NCI-H1417 treated with DMSO at 0.1 percent for 48 hours (cell line): ENCODE measurements at regions not wholly inside any gene's neighbourhood (a gene's known extent, or its start where the extent isn't known, plus 50 kb on each side); places are given as distances from the start of the nearest gene placed in this dataset.

ENCODE experiments used
- DNase-seq: peaks from one replicate; lab custom pipeline; 2025; lab: John Stamatoyannopoulos, UW

- no peak for DNase-seq
Observed at GRCh38 chr1:25056536-25056935, 126.5 kb upstream of the RUNX3 start.

GRCh38 chr1:25055961-25056360, 125.9 kb upstream of the RUNX3 start:
- DNase-seq = no peak

- no peak for DNase-seq
Observed at GRCh38 chr1:25055324-25055780, 125.3 kb upstream of the RUNX3 start.

- no peak for DNase-seq
Observed at GRCh38 chr1:25054526-25055323, 124.6 kb upstream of the RUNX3 start.

GRCh38 chr1:25053576-25054250, 123.6 kb upstream of the RUNX3 start:
- no peak for DNase-seq

- no peak for DNase-seq
Observed at GRCh38 chr1:25051906-25052305, 121.8 kb upstream of the RUNX3 start.

GRCh38 chr1:25051504-25051903, 121.4 kb upstream of the RUNX3 start:
- DNase-seq = no peak

GRCh38 chr1:25050165-25050564, 120.1 kb upstream of the RUNX3 start:
- DNase-seq = no peak

- DNase-seq = no peak
Observed at GRCh38 chr1:25049190-25049589, 119.1 kb upstream of the RUNX3 start.

GRCh38 chr1:25048728-25049127, 118.7 kb upstream of the RUNX3 start:
- DNase-seq = no peak

- no peak for DNase-seq
Observed at GRCh38 chr1:25047506-25048240, 117.6 kb upstream of the RUNX3 start.

- no peak for DNase-seq
Observed at GRCh38 chr1:25046194-25046532, 116.1 kb upstream of the RUNX3 start.

- no peak for DNase-seq
Observed at GRCh38 chr1:25045480-25046193, 115.6 kb upstream of the RUNX3 start.

GRCh38 chr1:25043228-25043580, 113.1 kb upstream of the RUNX3 start:
- no peak for DNase-seq

- no peak for DNase-seq
Observed at GRCh38 chr1:25042331-25043227, 112.5 kb upstream of the RUNX3 start.

GRCh38 chr1:25041916-25042315, 111.8 kb upstream of the RUNX3 start:
- DNase-seq = no peak

GRCh38 chr1:25040122-25040685, 110.1 kb upstream of the RUNX3 start:
- DNase-seq = no peak

GRCh38 chr1:25039229-25039628, 109.2 kb upstream of the RUNX3 start:
- no peak for DNase-seq

GRCh38 chr1:25038699-25039098, 108.6 kb upstream of the RUNX3 start:
- no peak for DNase-seq

GRCh38 chr1:25037174-25038074, 107.3 kb upstream of the RUNX3 start:
- no peak for DNase-seq
